ENCODE measurements at regions not wholly inside any gene's neighbourhood (a gene's known extent, or its start where the extent isn't known, plus 50 kb on each side); places are given as distances from the start of the nearest gene placed in this dataset.

GRCh38 chr6:82783587-82784236 lies 281.9 kb downstream of the UBE3D start:
- TF ChIP-seq EZH2 (IDR thresholded peaks at IDR 0.05; ENCODE audit: borderline replicate concordance, low read length): no peak
- peak; percentile 7 to 29 for TF ChIP-seq CTCF (conservative IDR thresholded peaks at IDR 0.05 in 1 of 2, IDR thresholded peaks at IDR 0.05 in 1 of 2; ENCODE audit: extremely low read depth in 1 of 2, insufficient read depth in 1 of 2, low read depth in 1 of 2, low read length in 2 of 2)
